H1 (cell line): ENCODE measurements at regions not wholly inside any gene's neighbourhood (a gene's known extent, or its start where the extent isn't known, plus 50 kb on each side); places are given as distances from the start of the nearest gene placed in this dataset.

Experiments used
- CHD1 ChIP-seq: IDR thresholded peaks from 2 replicates; pipeline ENCODE4 v1.6.1; 2012; ENCODE audit warnings: low read depth, low read length, improper control_type of control experiment
- TF ChIP-seq, protein P1 (sequence below): fragments of 300-600 bp; sonication (generic); IDR thresholded peaks from 2 replicates; pipeline ENCODE4 v1.7.1; 2012; ENCODE audit warnings: low read length, moderate library complexity, mild to moderate bottlenecking, inconsistent platforms; ENCODE audit not compliant: insufficient replicate concordance
- TF ChIP-seq, protein P2 (sequence below), 3 experiments: IDR thresholded peaks; 1 replicate in 2 of 3; 2 replicates in 1 of 3; pipeline versions ENCODE4 v1.5.1 to v1.6.1; 2011; ENCODE audit warnings: low read length in 3 of 3, mild to moderate bottlenecking in 3 of 3, inconsistent platforms in 2 of 3, low read depth in 1 of 3, moderate library complexity in 1 of 3; ENCODE audit not compliant: insufficient read depth in 1 of 3; ENCODE audit errors: control extremely low read depth in 1 of 3

DNA sequence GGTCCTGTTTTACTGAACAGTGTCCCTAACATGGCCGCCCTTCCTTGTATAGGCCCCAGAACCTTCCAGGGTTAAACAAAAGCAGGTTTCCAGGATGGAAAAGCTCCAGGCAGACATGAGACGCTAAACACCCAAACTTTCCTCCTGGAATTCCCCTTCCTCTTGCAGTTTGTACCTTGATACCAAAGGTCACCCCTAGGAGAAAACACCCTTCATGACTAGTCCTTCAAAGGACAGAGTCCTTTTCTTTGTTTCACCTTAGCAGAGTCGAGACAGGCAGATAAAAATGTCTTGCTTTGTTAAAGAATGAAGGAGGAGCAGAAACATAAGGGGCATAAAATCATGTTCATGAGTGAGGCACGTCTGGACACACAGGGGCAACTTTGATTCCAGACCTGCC lies 247.5 kb downstream of the BCOR start (continued):
- TF ChIP-seq, protein P1, sequence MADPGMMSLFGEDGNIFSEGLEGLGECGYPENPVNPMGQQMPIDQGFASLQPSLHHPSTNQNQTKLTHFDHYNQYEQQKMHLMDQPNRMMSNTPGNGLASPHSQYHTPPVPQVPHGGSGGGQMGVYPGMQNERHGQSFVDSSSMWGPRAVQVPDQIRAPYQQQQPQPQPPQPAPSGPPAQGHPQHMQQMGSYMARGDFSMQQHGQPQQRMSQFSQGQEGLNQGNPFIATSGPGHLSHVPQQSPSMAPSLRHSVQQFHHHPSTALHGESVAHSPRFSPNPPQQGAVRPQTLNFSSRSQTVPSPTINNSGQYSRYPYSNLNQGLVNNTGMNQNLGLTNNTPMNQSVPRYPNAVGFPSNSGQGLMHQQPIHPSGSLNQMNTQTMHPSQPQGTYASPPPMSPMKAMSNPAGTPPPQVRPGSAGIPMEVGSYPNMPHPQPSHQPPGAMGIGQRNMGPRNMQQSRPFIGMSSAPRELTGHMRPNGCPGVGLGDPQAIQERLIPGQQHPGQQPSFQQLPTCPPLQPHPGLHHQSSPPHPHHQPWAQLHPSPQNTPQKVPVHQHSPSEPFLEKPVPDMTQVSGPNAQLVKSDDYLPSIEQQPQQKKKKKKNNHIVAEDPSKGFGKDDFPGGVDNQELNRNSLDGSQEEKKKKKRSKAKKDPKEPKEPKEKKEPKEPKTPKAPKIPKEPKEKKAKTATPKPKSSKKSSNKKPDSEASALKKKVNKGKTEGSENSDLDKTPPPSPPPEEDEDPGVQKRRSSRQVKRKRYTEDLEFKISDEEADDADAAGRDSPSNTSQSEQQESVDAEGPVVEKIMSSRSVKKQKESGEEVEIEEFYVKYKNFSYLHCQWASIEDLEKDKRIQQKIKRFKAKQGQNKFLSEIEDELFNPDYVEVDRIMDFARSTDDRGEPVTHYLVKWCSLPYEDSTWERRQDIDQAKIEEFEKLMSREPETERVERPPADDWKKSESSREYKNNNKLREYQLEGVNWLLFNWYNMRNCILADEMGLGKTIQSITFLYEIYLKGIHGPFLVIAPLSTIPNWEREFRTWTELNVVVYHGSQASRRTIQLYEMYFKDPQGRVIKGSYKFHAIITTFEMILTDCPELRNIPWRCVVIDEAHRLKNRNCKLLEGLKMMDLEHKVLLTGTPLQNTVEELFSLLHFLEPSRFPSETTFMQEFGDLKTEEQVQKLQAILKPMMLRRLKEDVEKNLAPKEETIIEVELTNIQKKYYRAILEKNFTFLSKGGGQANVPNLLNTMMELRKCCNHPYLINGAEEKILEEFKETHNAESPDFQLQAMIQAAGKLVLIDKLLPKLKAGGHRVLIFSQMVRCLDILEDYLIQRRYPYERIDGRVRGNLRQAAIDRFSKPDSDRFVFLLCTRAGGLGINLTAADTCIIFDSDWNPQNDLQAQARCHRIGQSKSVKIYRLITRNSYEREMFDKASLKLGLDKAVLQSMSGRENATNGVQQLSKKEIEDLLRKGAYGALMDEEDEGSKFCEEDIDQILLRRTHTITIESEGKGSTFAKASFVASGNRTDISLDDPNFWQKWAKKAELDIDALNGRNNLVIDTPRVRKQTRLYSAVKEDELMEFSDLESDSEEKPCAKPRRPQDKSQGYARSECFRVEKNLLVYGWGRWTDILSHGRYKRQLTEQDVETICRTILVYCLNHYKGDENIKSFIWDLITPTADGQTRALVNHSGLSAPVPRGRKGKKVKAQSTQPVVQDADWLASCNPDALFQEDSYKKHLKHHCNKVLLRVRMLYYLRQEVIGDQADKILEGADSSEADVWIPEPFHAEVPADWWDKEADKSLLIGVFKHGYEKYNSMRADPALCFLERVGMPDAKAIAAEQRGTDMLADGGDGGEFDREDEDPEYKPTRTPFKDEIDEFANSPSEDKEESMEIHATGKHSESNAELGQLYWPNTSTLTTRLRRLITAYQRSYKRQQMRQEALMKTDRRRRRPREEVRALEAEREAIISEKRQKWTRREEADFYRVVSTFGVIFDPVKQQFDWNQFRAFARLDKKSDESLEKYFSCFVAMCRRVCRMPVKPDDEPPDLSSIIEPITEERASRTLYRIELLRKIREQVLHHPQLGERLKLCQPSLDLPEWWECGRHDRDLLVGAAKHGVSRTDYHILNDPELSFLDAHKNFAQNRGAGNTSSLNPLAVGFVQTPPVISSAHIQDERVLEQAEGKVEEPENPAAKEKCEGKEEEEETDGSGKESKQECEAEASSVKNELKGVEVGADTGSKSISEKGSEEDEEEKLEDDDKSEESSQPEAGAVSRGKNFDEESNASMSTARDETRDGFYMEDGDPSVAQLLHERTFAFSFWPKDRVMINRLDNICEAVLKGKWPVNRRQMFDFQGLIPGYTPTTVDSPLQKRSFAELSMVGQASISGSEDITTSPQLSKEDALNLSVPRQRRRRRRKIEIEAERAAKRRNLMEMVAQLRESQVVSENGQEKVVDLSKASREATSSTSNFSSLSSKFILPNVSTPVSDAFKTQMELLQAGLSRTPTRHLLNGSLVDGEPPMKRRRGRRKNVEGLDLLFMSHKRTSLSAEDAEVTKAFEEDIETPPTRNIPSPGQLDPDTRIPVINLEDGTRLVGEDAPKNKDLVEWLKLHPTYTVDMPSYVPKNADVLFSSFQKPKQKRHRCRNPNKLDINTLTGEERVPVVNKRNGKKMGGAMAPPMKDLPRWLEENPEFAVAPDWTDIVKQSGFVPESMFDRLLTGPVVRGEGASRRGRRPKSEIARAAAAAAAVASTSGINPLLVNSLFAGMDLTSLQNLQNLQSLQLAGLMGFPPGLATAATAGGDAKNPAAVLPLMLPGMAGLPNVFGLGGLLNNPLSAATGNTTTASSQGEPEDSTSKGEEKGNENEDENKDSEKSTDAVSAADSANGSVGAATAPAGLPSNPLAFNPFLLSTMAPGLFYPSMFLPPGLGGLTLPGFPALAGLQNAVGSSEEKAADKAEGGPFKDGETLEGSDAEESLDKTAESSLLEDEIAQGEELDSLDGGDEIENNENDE: no peak
- TF ChIP-seq CHD1: no peak
- TF ChIP-seq, protein P2, sequence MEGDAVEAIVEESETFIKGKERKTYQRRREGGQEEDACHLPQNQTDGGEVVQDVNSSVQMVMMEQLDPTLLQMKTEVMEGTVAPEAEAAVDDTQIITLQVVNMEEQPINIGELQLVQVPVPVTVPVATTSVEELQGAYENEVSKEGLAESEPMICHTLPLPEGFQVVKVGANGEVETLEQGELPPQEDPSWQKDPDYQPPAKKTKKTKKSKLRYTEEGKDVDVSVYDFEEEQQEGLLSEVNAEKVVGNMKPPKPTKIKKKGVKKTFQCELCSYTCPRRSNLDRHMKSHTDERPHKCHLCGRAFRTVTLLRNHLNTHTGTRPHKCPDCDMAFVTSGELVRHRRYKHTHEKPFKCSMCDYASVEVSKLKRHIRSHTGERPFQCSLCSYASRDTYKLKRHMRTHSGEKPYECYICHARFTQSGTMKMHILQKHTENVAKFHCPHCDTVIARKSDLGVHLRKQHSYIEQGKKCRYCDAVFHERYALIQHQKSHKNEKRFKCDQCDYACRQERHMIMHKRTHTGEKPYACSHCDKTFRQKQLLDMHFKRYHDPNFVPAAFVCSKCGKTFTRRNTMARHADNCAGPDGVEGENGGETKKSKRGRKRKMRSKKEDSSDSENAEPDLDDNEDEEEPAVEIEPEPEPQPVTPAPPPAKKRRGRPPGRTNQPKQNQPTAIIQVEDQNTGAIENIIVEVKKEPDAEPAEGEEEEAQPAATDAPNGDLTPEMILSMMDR (IDR thresholded peaks at IDR 0.05; ENCODE audit: control extremely low read depth in 1 of 3, insufficient read depth in 1 of 3, low read depth in 1 of 3, low read length in 3 of 3): no peak
